Erythroblast (primary cell): ENCODE measurements at regions not wholly inside any gene's neighbourhood (a gene's known extent, or its start where the extent isn't known, plus 50 kb on each side); places are given as distances from the start of the nearest gene placed in this dataset.

Experiments used
- GATA1 ChIP-seq: IDR thresholded peaks from 2 replicates; pipeline ENCODE4 v1.6.1; 2011; ENCODE audit warnings: low read depth, mild to moderate bottlenecking, control low read depth, low read length, moderate library complexity
- POLR2A ChIP-seq: IDR thresholded peaks from 2 replicates; pipeline ENCODE4 v1.6.1; 2011; ENCODE audit warnings: mild to moderate bottlenecking, low read length

- TF ChIP-seq POLR2A (no peak), GATA1 (no peak)
Measured at GRCh38 chr10:44805466-44806210, 105.5 kb upstream of the TMEM72 start.
